ENCODE measurements at regions not wholly inside any gene's neighbourhood (a gene's known extent, or its start where the extent isn't known, plus 50 kb on each side); places are given as distances from the start of the nearest gene placed in this dataset.
A peak's percentile ranks its signal among the peaks of the same experiment; 100 is the strongest.

- no peaks in the 10 kb centered on the region for H3K4me1 Mint-ChIP-seq
- POLR2A ChIA-PET: no interaction called here
- peaks cover 10 to 29% (median 15%) of the 10 kb centered on the region in 5 donors for H3K27me3 Mint-ChIP-seq
These were observed 369.4 kb upstream of the B3GAT1 start for GRCh38 chr11:134781380-134781866.

DNA sequence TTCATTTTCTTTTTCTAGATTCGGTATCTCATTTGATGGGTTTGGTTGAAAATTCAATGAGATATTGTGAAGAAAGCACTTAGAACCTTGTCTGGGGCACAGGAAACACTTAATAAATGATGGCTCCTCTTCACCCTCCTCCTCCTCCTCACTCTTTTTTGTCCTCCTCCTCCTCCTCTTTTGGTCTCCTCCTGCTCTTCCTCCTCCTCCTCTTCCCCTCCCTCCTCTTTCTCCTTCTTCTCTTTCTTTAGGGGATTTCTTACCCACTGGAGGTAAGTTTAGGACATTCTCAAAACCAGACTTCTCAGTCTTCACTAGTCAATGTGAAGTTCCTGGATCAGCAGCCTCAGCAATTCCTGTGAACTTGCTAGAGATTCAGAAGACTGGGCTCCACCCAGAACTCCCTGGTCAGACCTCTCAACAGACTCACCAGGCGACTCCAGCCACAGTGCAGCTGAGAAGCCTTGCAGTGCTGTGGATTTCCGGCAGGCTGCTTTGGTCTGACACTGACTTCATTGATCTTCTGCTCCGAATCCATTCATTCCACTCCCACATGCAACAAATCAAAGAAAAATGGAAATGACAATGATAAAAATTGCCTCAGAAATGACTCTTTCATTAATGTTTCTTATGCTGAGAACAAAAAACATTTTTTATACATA, 368.6 kb upstream of the B3GAT1 start:
- no peak for ATAC-seq
- Mint-ChIP-seq H3K4me3 (no peak overlapping the region), H3K9me3 (no peaks in the 10 kb centered on the region), H3K36me3 (no peaks in the 10 kb centered on the region), H3K4me1 (no peaks in the 10 kb centered on the region), H3K27me3 (peaks cover 10 to 32% (median 12%) of the 10 kb centered on the region in 5 donors), H3K27ac (no peak overlapping the region)
- POLR2A ChIA-PET: no interaction called here
- no peak for DNase-seq

More at GRCh38 chr11:134781380-134781866, 369.4 kb upstream of the B3GAT1 start:
- Mint-ChIP-seq H3K27ac (peak overlapping the region in 1 of 10 donors; percentile 66), H3K36me3 (no peaks in the 10 kb centered on the region), H3K9me3 (no peaks in the 10 kb centered on the region), H3K4me3 (no peak overlapping the region)
- no peak for ATAC-seq
- DNase-seq: no peak

- H3K36me3 Mint-ChIP-seq: peaks cover 0 to 5% (median 0%) of the 10 kb centered on the region in 3 donors
- ATAC-seq: no peak
- POLR2A ChIA-PET: no interaction called here
- H3K9me3 Mint-ChIP-seq: peaks cover 0 to 13% (median 0%) of the 10 kb centered on the region in 9 donors
- no peak overlapping the region for H3K4me3 Mint-ChIP-seq
- DNase-seq: no peak
- no peaks in the 10 kb centered on the region for H3K4me1 Mint-ChIP-seq
- H3K27me3 Mint-ChIP-seq: peaks cover 5 to 32% (median 15%) of the 10 kb centered on the region in 5 donors
- no peak overlapping the region for H3K27ac Mint-ChIP-seq
These were observed 367.1 kb upstream of the B3GAT1 start for GRCh38 chr11:134779179-134779578.

DNA sequence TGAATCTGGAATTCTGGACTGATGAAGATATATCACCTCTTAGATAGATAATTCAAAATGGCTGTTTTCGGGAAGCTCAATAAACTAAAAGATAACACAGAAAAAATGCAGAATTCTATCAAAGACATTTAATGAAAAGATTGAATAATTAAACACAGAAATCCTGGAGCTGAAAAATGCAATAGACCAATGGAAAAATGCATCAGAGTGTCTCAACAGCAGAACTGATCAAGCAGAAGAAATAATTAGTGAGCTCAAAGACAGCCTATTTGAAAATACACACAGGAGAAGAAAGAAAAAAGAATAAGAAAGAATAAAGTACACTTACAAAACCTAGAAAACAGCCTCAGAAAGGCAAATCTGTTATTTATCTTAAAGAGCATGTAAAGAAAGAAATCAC, 356.4 kb upstream of the B3GAT1 start:
- Mint-ChIP-seq H3K36me3 (peaks cover 2 to 29% (median 5%) of the 10 kb centered on the region in 3 donors), H3K27ac (no peak overlapping the region)

GRCh38 chr11:134765565-134765964, 353.5 kb upstream of the B3GAT1 start:
- ATAC-seq (no peak), DNase-seq (no peak)
- Mint-ChIP-seq H3K4me3 (no peak overlapping the region), H3K9me3 (peaks cover 9 to 29% (median 21%) of the 10 kb centered on the region in 9 donors), H3K36me3 (peaks cover 2 to 17% (median 5%) of the 10 kb centered on the region in 3 donors), H3K27me3 (peaks cover 2 to 27% (median 14%) of the 10 kb centered on the region in 5 donors), H3K4me1 (peaks cover 0 to 4% (median 0%) of the 10 kb centered on the region in 4 donors), H3K27ac (no peak overlapping the region)
- POLR2A ChIA-PET: no interaction called here

More for the DNA sequence above, 356.4 kb upstream of the B3GAT1 start:
- H3K27me3 Mint-ChIP-seq: peaks cover 1 to 22% (median 11%) of the 10 kb centered on the region in 5 donors
- peaks cover 0 to 13% (median 11%) of the 10 kb centered on the region in 4 donors for H3K4me1 Mint-ChIP-seq
- no peak overlapping the region for H3K4me3 Mint-ChIP-seq
- H3K9me3 Mint-ChIP-seq: peaks cover 17 to 49% (median 40%) of the 10 kb centered on the region in 9 donors
- ATAC-seq (no peak), DNase-seq (no peak)
- POLR2A ChIA-PET: no interaction called here

- H3K36me3 Mint-ChIP-seq: peaks cover 2 to 17% (median 5%) of the 10 kb centered on the region in 3 donors
- no peak for DNase-seq
- H3K27me3 Mint-ChIP-seq: peaks cover 2 to 27% (median 14%) of the 10 kb centered on the region in 5 donors
- H3K9me3 Mint-ChIP-seq: peaks cover 9 to 29% (median 21%) of the 10 kb centered on the region in 9 donors
- ATAC-seq: no peak
- no peak overlapping the region for H3K4me3 Mint-ChIP-seq
- H3K4me1 Mint-ChIP-seq: peaks cover 0 to 4% (median 0%) of the 10 kb centered on the region in 4 donors
- POLR2A ChIA-PET: no interaction called here
- no peak overlapping the region for H3K27ac Mint-ChIP-seq
These were observed 352.9 kb upstream of the B3GAT1 start for GRCh38 chr11:134764966-134765365.

GRCh38 chr11:134764367-134764766, 352.3 kb upstream of the B3GAT1 start:
- POLR2A ChIA-PET: no interaction called here
- no peak for DNase-seq
- peaks cover 2 to 27% (median 14%) of the 10 kb centered on the region in 5 donors for H3K27me3 Mint-ChIP-seq

DNA sequence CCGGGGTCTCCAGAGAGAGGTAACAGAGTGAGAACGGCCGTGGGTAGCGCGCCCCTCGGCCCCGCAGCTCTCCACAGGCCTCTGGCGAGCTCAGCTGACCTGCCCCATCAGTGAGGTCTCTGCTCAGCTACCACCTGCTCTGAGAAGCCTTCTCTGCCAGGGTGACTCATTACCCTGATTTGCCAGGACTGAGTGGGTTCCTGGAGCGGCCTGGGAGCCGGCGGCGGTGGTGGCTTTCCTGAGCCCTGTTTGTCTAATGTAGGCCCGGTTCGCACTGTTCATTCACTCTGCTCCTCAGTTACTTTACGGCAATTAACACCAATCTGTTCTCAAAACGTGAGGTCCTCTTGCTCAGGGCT, 351.0 kb upstream of the B3GAT1 start:
- Mint-ChIP-seq H3K9me3 (peaks cover 0 to 17% (median 9%) of the 10 kb centered on the region in 9 donors), H3K36me3 (peaks cover 0 to 7% (median 2%) of the 10 kb centered on the region in 3 donors), H3K4me3 (peak overlapping the region in 3 of 10 donors; percentile 0 to 52 (median 27)), H3K27me3 (peaks cover 2 to 27% (median 14%) of the 10 kb centered on the region in 5 donors), H3K4me1 (peaks cover 0 to 4% (median 0%) of the 10 kb centered on the region in 4 donors), H3K27ac (peak overlapping the region in 1 of 10 donors; percentile 31)
- ATAC-seq: no peak
- POLR2A ChIA-PET: no interaction called here
- no peak for DNase-seq

More at GRCh38 chr11:134764367-134764766, 352.3 kb upstream of the B3GAT1 start:
- Mint-ChIP-seq H3K27ac (no peak overlapping the region), H3K4me3 (no peak overlapping the region), H3K9me3 (peaks cover 9 to 29% (median 21%) of the 10 kb centered on the region in 9 donors), H3K4me1 (peaks cover 0 to 4% (median 0%) of the 10 kb centered on the region in 4 donors), H3K36me3 (peaks cover 2 to 17% (median 5%) of the 10 kb centered on the region in 3 donors)
- ATAC-seq: no peak

GRCh38 chr11:134762248-134763029, 350.4 kb upstream of the B3GAT1 start:
- peak in 1 of 2 donors; percentile 47 for ATAC-seq
- Mint-ChIP-seq H3K4me3 (peak overlapping the region in 3 of 10 donors; percentile 22 to 51 (median 27)), H3K27me3 (peaks cover 2 to 27% (median 14%) of the 10 kb centered on the region in 5 donors), H3K36me3 (peaks cover 0 to 7% (median 2%) of the 10 kb centered on the region in 3 donors), H3K27ac (peak overlapping the region in 2 of 10 donors; percentile 29 to 50), H3K9me3 (peaks cover 0 to 14% (median 9%) of the 10 kb centered on the region in 9 donors), H3K4me1 (peaks cover 0 to 4% (median 0%) of the 10 kb centered on the region in 4 donors)
- DNase-seq: no peak
- POLR2A ChIA-PET: no interaction called here

- POLR2A ChIA-PET: no interaction called here
- Mint-ChIP-seq H3K4me1 (peaks cover 0 to 4% (median 0%) of the 10 kb centered on the region in 4 donors), H3K36me3 (peaks cover 0 to 3% (median 2%) of the 10 kb centered on the region in 3 donors), H3K27ac (peak overlapping the region in 1 of 10 donors; percentile 29), H3K27me3 (peaks cover 2 to 28% (median 14%) of the 10 kb centered on the region in 5 donors), H3K4me3 (peak overlapping the region in 4 of 10 donors; percentile 0 to 27 (median 16)), H3K9me3 (peaks cover 0 to 8% (median 4%) of the 10 kb centered on the region in 9 donors)
- no peak for ATAC-seq
- DNase-seq: no peak
These were observed 349.8 kb upstream of the B3GAT1 start for GRCh38 chr11:134761926-134762247.

- peaks cover 2 to 28% (median 14%) of the 10 kb centered on the region in 5 donors for H3K27me3 Mint-ChIP-seq
- peaks cover 0 to 6% (median 0%) of the 10 kb centered on the region in 9 donors for H3K9me3 Mint-ChIP-seq
- peaks cover 0 to 2% (median 0%) of the 10 kb centered on the region in 3 donors for H3K36me3 Mint-ChIP-seq
- no peak for DNase-seq
- ATAC-seq: no peak
- H3K4me3 Mint-ChIP-seq: peak overlapping the region in 3 of 10 donors; percentile 0 to 27 (median 26)
- no peak overlapping the region for H3K27ac Mint-ChIP-seq
- POLR2A ChIA-PET: no interaction called here
- peaks cover 0 to 4% (median 0%) of the 10 kb centered on the region in 4 donors for H3K4me1 Mint-ChIP-seq
These were observed 349.3 kb upstream of the B3GAT1 start for GRCh38 chr11:134761386-134761785.

GRCh38 chr11:134760957-134761356, 348.9 kb upstream of the B3GAT1 start:
- ATAC-seq (no peak), DNase-seq (no peak)
- H3K27me3 Mint-ChIP-seq: peaks cover 4 to 32% (median 14%) of the 10 kb centered on the region in 5 donors
- H3K36me3 Mint-ChIP-seq: peaks cover 0 to 2% (median 0%) of the 10 kb centered on the region in 3 donors
- H3K27ac Mint-ChIP-seq: no peak overlapping the region
- H3K4me3 Mint-ChIP-seq: no peak overlapping the region
- peaks cover 0 to 3% (median 0%) of the 10 kb centered on the region in 9 donors for H3K9me3 Mint-ChIP-seq
- peaks cover 0 to 4% (median 0%) of the 10 kb centered on the region in 4 donors for H3K4me1 Mint-ChIP-seq
- POLR2A ChIA-PET: no interaction called here
